Superior temporal gyrus (tissue), 1 donor: ENCODE measurements at regions not wholly inside any gene's neighbourhood (a gene's known extent, or its start where the extent isn't known, plus 50 kb on each side); places are given as distances from the start of the nearest gene placed in this dataset.
"Not testable (repeated sequence)": the region's sequence is repeated elsewhere in the genome, so short reads cannot be mapped to it uniquely, and the experiment has no call there.

Source experiments
- DNase-seq: peaks from one replicate; pipeline ENCODE4 v3.0.0-alpha.2; 2016; ENCODE audit errors: extremely low spot score

DNA sequence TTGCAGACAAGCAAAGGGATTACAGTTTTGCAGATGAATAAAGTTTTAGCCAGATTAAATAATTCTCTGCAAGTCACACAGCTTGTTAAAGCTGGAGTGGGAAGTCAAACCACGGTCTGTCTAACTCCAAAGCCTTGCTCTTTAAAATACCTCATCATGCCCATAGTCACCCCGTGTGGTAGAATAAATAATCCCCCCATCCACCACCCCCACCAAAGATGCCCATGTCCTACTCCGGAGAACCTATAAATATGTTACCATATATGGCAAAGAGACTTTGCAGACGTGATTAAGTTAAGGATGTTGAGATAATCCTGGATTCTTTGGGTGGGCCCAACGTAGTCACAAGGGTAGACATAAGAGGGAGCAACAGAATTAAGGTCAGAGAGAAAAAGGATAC is 118.7 kb downstream of the BEND2 start:
- no peak for DNase-seq

DNA sequence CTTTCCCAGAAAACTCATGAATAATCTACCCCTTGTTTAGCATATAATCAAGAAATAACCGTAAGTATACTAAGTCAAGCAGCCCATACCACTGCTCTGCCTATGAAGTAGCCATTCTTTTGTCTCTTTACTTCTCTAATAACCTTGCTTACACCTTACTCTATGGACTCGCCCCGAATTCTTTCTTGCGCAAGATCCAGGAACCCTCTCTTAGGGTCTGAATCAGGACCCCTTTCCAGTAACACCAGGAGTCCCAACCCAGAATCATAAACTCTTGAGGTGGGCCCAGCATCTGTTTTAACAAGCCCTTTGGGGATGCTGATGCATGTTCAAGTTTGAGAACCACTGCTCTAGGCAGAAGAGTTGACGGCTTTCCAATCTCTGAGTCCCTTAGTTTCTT is 119.6 kb downstream of the BEND2 start:
- DNase-seq, result no peak

DNA sequence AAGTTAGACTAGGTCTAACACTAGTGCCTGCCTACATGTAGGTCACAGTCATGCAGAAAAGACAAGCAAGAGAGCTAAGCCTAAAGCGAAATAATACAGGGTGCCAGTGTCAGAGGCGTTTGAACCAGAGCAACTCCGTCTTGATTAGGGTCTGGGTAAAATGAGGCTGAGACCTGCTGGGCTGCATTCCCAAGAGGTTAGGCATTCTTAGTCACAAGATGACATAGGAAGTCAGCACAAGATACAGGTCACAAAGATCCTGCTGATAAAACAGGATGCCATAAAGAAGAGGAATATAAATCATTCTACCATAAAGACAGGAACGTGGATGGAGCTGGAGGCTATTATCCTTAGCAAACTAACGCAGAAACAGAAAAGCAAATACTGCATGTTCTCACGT is 120.9 kb downstream of the BEND2 start:
- no peak for DNase-seq

DNA sequence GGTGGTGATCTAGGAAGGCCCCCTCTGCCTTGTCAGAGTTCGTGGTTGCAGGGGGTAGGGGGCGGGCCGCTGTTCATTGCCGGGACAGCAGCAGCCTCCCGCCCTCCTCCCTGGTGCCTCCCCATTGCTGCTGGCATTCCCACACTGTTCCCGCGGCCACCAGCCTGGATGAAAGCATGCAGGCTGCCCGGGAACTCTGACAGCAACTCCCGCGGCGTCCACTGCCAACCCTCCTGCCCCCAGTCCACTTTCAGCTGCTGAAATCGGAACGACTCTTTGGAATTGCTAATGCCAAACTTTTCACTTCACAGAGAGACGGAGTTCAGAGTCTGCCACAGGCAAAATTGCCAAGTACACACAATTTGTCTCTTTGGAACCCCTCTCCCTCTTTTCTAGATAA is 121.9 kb downstream of the BEND2 start:
- no peak for DNase-seq

DNA sequence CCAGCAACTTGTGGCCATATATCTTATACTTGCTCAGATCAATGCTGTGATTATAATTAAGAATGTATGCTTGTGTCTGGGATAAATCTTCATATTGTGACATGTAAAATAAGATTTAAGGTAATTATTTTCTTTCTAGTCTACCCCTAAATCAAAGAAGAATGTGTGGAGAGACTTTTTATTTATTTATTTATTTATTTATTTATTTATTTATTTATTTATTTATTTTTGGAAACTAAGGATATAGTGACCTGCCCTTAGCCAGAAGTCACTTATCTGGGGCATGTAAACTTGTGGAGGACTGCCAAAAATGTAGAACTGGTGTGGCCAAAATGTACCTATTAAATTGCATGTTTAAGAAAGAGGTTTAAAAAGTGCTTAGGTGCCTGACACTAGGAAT is 144.3 kb downstream of the BEND2 start:
- DNase-seq, result no peak

DNA sequence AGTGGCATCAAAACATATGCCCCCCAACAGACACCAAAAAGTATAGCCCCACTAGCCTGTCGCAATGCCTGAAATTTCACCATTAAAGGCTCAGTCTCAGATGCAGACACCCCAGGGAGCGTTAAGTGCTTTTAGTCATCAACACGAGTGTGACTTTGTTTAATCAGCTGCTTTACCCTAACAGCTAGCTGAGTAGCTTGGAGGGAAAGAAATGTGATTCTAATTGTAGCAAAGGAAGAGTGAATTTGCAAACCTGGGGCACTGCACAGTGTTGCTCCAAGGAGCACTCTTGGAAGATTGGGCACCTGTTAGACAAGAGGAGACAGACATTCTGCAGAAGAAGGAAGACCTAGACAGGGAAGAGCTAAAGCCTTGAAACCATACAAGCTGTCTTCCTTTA is 145.1 kb downstream of the BEND2 start:
- no peak for DNase-seq

DNA sequence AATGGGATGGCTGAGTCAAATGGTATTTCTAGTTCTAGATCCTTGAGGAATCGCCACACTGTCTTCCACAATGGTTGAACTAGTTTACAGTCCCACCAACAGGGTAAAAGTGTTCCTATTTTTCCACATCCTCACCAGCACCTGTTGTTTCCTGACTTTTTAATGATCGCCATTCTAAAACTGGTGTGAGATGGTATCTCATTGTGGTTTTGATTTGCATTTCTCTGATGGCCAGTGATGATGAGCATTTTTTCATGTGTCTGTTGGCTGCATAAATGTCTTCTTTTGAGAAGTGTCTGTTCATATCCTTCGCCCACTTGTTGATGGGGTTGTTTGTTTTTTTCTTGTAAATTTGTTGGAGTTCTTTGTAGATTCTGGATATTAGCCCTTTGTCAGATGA is 152.6 kb downstream of the BEND2 start:
- not testable (repeated sequence) for DNase-seq

DNA sequence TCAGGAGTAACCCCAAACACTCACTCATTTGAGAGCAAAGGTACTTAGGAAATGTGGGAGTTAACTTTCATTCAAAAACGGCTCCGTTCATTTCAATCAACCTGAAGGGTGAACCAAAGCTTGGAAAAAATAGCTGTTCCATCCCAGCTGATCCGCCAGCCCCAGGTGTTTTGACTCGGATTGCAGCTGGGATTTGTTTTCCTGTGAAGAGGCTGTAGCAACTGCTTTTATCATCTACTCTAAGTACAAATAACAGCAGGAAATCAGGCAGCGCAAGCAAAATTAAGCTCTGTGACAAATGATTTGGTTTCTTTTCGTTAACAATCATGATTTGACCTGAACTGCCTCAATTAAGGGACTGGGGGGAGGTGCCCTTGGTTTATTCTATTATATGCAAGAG is 154.7 kb downstream of the BEND2 start:
- DNase-seq, result no peak

DNA sequence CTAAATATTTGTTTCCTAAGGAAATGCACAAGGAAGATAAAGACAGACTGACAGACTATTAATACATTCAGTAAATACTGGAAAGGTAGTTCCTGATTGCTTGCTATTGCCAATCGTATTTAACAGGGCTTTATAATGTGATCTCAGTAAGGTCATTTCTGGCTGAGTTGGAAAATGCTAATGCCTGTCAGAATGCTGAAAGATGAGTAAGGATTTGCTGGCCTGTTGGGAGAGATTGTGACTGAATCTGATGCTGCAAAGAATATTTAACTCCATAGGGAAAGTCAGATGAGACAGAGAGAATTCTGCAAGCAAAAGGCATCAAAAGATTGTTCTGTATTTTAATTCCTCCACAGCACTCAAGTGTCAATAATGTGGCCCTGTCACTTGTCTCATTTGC is 169.0 kb downstream of the BEND2 start:
- no peak for DNase-seq

DNA sequence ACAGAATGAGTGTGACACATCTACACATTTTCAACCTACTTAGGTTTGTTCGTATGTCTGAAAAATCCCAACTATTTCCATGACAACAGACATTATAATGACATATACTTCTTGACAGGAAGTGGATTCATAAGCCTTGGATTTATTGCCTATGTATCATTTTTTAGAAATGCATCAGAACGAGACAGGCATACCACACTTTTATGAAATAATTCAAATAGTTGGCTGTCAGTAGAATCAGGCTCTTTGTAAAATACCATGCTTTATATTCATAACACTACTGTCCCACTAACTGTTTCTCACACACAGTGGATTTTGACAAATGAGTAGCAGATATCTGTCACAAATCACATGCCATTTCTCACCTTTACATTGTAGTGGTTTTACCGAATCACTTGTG is 173.2 kb downstream of the BEND2 start:
- DNase-seq, result no peak

DNA sequence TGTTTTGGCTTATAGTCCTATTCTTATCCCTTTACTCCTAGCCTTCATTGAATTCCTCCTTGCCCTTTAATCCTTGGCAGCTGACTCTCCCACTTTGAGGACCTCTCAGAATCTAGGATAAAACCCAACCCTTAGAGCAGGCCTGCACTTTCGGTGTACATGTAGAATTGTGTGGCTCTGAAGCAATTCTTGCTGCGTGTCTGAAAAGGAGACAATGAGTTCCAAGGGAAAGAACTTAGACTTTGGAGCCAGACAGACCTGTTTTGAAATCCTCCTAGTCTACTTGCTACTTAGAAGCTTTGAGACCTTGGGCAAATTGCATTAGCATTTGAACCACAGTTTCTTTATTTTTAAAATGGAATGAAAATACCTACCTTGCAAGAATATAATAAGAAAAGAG is 175.2 kb downstream of the BEND2 start:
- no peak for DNase-seq

DNA sequence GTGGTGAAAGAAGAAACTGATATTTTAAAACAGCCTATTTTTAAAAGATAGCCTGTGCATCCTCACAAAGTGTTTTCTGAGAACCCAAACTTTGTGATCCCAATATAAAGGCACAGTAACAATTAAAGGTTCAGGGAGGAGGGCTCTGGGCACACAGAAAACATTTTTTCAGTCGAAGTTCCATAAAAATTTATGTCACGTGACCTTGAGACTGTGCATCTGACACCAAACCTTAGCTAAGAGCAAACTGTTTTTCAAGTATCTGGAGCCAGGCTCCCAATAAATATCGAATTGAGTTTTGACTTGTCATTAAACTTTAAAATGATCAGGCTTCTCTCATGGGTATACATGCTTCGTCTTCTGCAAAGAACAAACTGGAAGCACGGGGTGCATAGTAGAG is 177.9 kb downstream of the BEND2 start:
- no peak for DNase-seq

DNA sequence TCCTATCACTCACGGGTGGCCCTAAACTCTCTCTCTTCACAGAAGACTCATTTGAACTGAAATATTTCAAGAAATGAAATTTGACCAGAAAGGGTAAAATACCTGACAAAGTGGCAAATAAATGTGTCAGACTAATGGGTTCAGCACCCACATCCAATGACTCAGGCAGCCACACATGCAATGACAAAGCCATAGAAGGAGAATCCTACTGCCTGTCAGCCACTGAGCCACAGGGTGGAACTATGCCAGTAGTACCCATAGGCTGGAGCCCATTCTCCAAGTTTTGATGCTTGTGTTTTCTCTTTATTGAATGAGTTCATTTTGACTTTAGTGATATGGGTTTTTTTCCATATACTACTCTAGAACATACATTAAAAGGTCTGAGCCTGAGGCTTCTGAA is 179.0 kb downstream of the BEND2 start:
- no peak for DNase-seq

DNA sequence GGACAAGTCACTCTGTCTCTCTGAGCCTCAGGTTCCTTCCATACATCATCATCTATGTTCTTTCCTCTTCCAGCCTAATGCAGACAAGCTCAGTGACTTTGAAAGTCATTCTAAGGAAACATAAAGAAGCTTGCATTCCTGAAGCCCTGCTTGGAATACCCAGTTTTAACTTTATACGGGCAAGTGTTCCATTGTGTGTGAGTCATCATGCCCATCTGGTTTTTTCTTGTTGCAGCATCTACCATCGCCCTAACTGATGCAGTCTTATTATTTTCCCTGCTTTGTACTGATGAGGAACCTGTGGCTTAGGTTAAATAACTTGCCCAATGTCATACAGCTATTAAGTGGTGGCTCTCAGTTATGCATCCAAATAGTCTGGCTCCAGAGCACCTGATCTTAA is 177.9 kb upstream of the RAI2 start:
- no peak for DNase-seq

DNA sequence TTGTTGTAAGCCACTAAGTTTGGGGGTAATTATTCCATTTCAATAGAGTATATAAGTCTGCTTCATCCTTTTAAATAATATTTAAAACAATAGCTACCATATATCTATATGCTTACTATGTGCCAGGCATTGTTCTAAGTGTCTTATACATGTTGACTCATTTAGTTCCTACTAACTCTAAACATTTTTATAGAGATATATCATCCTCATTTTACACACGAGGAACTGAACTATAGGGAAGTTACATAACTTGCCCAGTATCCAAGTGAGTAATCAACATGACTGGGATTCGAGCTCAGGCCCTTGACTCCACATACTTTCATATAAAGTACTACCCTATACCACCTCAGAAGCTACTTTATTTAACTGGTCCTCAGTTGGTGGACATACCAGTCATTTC is 175.3 kb upstream of the RAI2 start:
- DNase-seq, result no peak

DNA sequence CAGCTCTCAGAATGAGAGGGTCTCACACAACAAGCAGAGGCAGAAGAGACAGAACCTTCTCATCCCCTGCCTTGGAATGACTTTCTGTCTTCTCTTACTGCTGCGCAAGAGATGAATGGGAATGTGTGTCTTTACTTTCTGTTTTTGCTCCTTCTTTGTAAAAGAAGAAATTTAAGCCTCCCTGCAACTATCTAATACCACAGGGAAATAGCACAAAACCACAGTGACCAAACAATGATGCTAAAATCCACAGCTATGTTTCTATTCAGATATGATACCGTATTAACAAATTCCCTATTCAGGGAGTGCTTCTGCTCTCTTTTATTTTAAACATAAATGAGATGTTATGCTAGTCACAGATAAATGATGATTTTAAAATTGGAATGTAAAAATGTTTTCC is 173.8 kb upstream of the RAI2 start:
- no peak for DNase-seq

DNA sequence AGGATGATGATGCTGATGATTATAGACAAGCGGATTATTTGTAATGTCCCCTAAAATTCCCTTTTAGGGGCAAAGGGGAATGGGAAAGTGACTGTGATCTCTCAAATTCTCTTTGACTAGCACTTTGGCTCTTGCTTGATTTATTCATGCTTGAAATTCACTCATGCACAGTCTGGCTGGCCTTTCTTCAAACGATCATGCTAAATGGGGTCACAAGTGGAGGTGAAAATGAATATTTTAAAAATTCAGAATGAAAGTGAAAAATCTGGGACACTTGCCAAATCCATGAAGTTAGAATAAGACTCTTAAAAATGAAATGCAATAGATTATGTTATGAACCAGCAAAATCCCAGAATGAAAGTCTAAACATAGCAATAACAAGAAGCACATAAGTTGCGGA is 173.4 kb upstream of the RAI2 start:
- DNase-seq, result no peak

DNA sequence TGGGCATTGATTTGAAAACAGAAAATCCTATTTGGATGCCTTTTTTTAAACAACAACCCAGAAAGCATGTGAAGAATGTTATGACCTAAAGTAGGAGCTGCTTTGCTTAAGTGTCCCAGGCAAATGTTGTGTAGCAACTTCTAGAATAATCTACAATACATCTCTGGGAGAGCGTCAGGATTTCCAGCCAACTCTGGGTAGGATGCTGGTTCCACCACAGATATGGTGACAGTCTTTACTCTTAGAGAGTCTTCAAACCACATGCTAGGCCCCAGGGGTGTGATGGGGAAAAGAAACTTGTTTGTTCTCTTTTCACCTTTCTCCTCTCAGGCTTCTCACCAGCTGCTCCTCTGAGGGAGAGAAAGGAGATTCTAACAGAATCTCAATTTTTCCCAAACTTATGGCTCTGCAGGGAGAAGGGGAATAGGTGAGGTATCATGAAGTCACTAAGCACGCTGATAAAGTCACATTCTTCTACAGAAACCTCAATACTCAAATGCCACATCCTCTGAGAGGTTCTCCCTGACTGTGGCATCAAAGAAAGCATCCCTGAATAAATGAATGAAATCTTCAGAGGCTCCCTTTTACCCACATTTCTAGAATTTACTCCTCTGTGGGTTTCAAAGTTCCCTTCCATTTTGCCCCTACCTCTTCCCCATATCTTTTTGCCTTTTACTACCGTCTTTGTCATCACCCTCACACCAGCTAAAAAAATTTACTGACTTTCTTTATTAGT is 171.6 kb upstream of the RAI2 start:
- no peak for DNase-seq

DNA sequence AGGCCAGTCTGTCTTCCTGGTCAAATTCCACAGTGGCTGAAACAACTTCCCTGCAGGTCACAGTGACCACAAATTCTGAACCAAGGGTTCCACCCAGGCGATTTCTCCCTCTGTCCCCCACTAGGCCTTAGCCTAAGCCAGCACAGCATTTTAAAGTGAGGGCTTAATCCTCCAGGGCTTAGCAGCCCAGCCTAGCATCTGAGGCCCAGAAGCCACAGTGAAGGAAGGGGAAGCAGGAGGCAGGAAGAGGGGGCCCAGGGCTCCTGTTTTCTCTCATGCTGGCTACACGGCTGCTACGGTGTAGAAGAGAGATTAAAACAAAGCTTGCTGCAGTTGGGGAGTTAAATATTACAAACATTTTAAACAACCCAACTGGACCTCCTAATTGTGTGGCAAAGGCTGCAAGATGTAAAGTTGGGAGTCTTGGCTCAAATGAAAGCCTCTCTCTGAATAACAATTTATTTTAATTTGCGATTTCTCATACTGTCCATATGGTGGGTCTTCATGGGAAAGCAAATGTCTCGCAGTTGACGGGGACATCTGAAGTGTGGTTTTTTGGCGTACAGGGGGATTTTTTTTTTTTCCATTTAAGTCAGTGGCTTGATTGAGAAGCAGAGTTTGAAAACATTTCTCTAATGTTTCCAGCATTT is 170.8 kb upstream of the RAI2 start:
- no peak for DNase-seq

DNA sequence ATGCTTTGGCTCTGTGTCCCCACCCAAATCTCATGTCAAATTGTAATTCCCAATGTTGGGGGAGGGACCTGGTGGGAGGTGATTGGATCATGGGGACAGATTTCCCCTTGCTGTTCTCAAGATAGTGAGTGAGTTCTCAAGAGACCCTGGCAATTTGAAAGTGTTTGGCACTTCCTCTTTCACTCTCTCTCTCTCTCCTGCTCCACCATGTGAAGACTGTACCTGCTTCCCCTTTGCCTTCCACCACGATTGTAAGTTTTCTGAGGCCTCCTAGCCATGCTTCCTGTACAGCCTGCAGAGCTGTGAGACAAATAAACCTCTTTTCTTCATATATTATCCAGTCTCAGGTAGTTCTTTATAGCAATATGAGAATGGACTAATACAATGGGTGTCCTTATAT is 169.6 kb upstream of the RAI2 start:
- DNase-seq, result not testable (repeated sequence)

DNA sequence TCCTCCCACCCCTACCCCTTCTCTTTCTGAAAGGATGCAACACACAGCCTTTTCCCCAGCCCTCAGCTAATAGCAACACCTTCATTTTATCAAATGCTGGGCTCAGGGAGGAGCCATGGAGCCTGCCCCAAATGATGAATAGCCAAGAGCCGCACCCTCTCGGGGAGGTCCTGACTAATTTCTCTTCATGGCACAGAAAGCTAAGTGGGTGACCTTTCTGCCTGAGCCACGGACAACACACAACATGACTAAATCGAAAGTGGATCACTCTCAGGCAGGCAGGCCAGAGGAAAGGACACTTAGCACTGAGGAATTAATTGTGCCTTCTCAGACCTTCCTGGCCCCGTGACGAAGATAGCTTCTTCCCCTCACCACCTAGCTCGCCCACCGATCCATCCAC is 165.1 kb upstream of the RAI2 start:
- no peak for DNase-seq

DNA sequence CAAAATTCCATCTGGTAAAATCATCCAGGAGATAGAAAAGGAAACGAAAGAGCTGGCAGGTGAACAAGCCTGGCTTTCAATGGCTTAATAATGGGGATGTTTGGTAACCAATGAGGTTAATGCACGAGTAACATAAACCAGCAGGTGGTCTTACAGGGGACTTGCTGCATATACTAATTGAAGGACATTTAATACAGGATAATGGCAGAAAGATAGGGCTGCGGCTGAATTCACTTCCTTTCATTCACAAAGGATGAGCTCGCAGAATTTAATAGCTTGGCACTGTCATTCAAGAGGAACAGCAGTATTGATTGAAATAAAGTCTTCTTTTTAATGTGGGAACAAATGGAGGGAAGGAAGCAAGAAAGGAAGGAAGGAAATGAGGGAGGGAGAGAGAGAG is 156.3 kb upstream of the RAI2 start:
- no peak for DNase-seq

DNA sequence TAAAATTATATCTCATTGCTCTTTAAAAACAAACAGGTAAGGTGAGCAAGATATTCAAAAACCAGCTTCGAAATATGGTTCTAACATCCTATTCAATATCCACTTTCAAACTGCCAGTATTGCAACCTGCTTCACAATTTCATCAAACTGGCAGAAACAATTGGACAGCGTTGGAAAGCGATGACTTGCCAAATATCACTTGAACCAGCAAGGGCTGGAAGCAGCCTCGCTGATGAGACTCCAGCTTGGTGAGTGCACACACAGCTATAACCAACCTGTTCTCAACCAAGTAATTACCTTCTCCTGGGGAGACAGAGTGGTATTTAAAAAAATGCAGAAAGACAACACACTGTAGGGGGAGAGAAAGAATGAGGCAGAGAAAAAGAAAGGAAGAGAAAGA is 155.8 kb upstream of the RAI2 start:
- DNase-seq, result no peak

DNA sequence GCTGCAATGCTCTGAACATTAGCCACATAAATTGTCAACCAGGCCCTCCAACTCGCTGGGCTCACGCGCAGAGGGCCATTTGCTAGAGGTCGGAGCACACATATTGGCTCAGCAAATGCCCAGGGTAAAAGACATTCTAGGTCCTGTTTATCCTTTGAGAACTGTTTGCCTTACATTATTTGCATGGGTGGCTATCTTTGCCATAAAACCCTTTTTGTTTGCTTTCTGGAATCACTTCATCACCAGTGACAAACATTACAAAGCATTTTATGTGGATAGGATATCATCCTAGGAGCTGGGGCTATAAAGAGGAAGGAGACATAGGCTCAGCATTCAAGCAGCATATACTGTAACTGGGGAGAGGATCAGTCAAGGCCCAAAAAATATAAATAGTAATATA is 149.2 kb upstream of the RAI2 start:
- no peak for DNase-seq
